Fibroblast of skin of left biceps (primary cell): ENCODE measurements at regions not wholly inside any gene's neighbourhood (a gene's known extent, or its start where the extent isn't known, plus 50 kb on each side); places are given as distances from the start of the nearest gene placed in this dataset.

Experiments used
- DNase-seq, 2 experiments: peaks; one replicate each; pipeline ENCODE4 v3.0.0-alpha.2; 2013; ENCODE audit warnings: low read depth in 2 of 2

GRCh38 chr2:11100976-11101375 lies 54.3 kb upstream of the SLC66A3 start:
- no peak for DNase-seq

GRCh38 chr2:11101430-11101829 lies 53.8 kb upstream of the SLC66A3 start:
- no peak for DNase-seq

GRCh38 chr2:11102466-11102865 lies 52.8 kb upstream of the SLC66A3 start:
- no peak for DNase-seq

GRCh38 chr2:11102956-11103860 lies 52.1 kb upstream of the SLC66A3 start:
- no peak for DNase-seq

GRCh38 chr2:11103984-11104793 lies 51.1 kb upstream of the SLC66A3 start:
- DNase-seq, result no peak

- DNase-seq, result no peak
Measured at GRCh38 chr2:11104794-11105660, 50.2 kb upstream of the SLC66A3 start.
